EL (cell line): ENCODE measurements at regions not wholly inside any gene's neighbourhood (a gene's known extent, or its start where the extent isn't known, plus 50 kb on each side); places are given as distances from the start of the nearest gene placed in this dataset.
A peak's percentile ranks its signal among the peaks of the same experiment; 100 is the strongest.

Experiments
- DNase-seq: peaks from one replicate; pipeline ENCODE4 v3.0.0-alpha.2; 2016

GRCh38 chr5:97737608-97738007, 554.6 kb upstream of the RIOK2 start:
- DNase-seq: no peak

- DNase-seq: no peak
These were observed 562.8 kb upstream of the RIOK2 start for GRCh38 chr5:97745817-97746216.

- no peak for DNase-seq
These were observed 567.5 kb upstream of the RIOK2 start for GRCh38 chr5:97750576-97750975.

GRCh38 chr5:97751540-97751939, 568.5 kb upstream of the RIOK2 start:
- no peak for DNase-seq

- no peak for DNase-seq
These were observed 569.8 kb upstream of the RIOK2 start for GRCh38 chr5:97752871-97753270.

GRCh38 chr5:97762483-97762882, 579.4 kb upstream of the RIOK2 start:
- no peak for DNase-seq

GRCh38 chr5:97764700-97765099, 581.7 kb upstream of the RIOK2 start:
- DNase-seq: peak; percentile 73

GRCh38 chr5:97778451-97778850, 595.4 kb upstream of the RIOK2 start:
- DNase-seq: peak; percentile 2

GRCh38 chr5:97788369-97788768, 605.3 kb upstream of the RIOK2 start:
- no peak for DNase-seq

GRCh38 chr5:97797994-97798451, 615.0 kb upstream of the RIOK2 start:
- no peak for DNase-seq

GRCh38 chr5:97801461-97801860, 618.4 kb upstream of the RIOK2 start:
- DNase-seq: no peak

GRCh38 chr5:97820138-97820537, 637.1 kb upstream of the RIOK2 start:
- no peak for DNase-seq

GRCh38 chr5:97832645-97833296, 649.7 kb upstream of the RIOK2 start:
- DNase-seq: no peak

GRCh38 chr5:97834561-97834960, 651.5 kb upstream of the RIOK2 start:
- DNase-seq: no peak

- DNase-seq: no peak
These were observed 652.1 kb upstream of the RIOK2 start for GRCh38 chr5:97835112-97835511.

- DNase-seq: no peak
These were observed 653.8 kb upstream of the RIOK2 start for GRCh38 chr5:97836816-97837215.

- DNase-seq: peak; percentile 95
These were observed 655.2 kb upstream of the RIOK2 start for GRCh38 chr5:97838214-97838613.

GRCh38 chr5:97839341-97840086, 656.5 kb upstream of the RIOK2 start:
- peak; percentile 65 for DNase-seq

- DNase-seq: peak; percentile 35
These were observed 657.6 kb upstream of the RIOK2 start for GRCh38 chr5:97840643-97841042.

GRCh38 chr5:97842687-97843086, 659.6 kb upstream of the RIOK2 start:
- no peak for DNase-seq

GRCh38 chr5:97844797-97845196, 661.8 kb upstream of the RIOK2 start:
- no peak for DNase-seq

- DNase-seq: peak; percentile 6
These were observed 663.6 kb upstream of the RIOK2 start for GRCh38 chr5:97846643-97847042.

GRCh38 chr5:97847920-97848631, 665.0 kb upstream of the RIOK2 start:
- no peak for DNase-seq

GRCh38 chr5:97851036-97851435, 668.0 kb upstream of the RIOK2 start:
- DNase-seq: no peak
